GM12891 (cell line): ENCODE measurements at regions not wholly inside any gene's neighbourhood (a gene's known extent, or its start where the extent isn't known, plus 50 kb on each side); places are given as distances from the start of the nearest gene placed in this dataset.

ENCODE experiments used
- DNase-seq: peaks from one replicate; pipeline ENCODE4 v3.0.0; 2011; ENCODE audit warnings: low spot score; ENCODE audit not compliant: insufficient read length
- FAIRE-seq: peaks from 2 replicates; lab custom pipeline; 2011; peaks lifted over from hg19 to GRCh38; lab: Jason Lieb, UNC
- PAX5 ChIP-seq: IDR thresholded peaks from 2 replicates; pipeline ENCODE4 v1.6.1; 2011; ENCODE audit warnings: low read length, moderate library complexity, mild to moderate bottlenecking; ENCODE audit not compliant: insufficient read depth, severe bottlenecking
- POLR2A ChIP-seq: IDR thresholded peaks from 2 replicates; pipeline ENCODE4 v1.6.1; 2011; ENCODE audit warnings: low read depth, low read length, control low read depth
- POLR2AphosphoS5 ChIP-seq: IDR thresholded peaks from 2 replicates; pipeline ENCODE4 v1.6.1; 2011; ENCODE audit warnings: low read depth, low read length, control low read depth
- POU2F2 ChIP-seq: IDR thresholded peaks from 2 replicates; pipeline ENCODE4 v1.6.1; 2011; ENCODE audit warnings: low read depth, mild to moderate bottlenecking, control low read depth, low read length, moderate library complexity
- SPI1 ChIP-seq: IDR thresholded peaks from 2 replicates; pipeline ENCODE4 v1.6.1; 2011; ENCODE audit warnings: low read depth, low read length, control low read depth
- TAF1 ChIP-seq: IDR thresholded peaks from 2 replicates; pipeline ENCODE4 v1.6.1; 2011; ENCODE audit warnings: low read depth, low read length, control low read depth

GRCh38 chr9:106623558-106623957, 239.4 kb upstream of the ZNF462 start:
- DNase-seq (no peak), FAIRE-seq (no peak)
- no peak for TF ChIP-seq PAX5
- no peak for TF ChIP-seq TAF1
- TF ChIP-seq SPI1: no peak

- TF ChIP-seq POU2F2 (no peak), PAX5 (no peak), POLR2A (no peak), POLR2AphosphoS5 (no peak), SPI1 (no peak), TAF1 (no peak)
- no peak for DNase-seq
- no peak for FAIRE-seq
Measured at GRCh38 chr9:106625259-106625789, 237.6 kb upstream of the ZNF462 start.

- FAIRE-seq (no peak), DNase-seq (no peak)
- TF ChIP-seq SPI1: no peak
- no peak for TF ChIP-seq POLR2A
- TF ChIP-seq POLR2AphosphoS5: no peak
Measured at GRCh38 chr9:106626936-106627335, 236.0 kb upstream of the ZNF462 start.

GRCh38 chr9:106632621-106633020, 230.3 kb upstream of the ZNF462 start:
- no peak for DNase-seq
- no peak for FAIRE-seq
- no peak for TF ChIP-seq POLR2AphosphoS5
- no peak for TF ChIP-seq PAX5
- no peak for TF ChIP-seq POU2F2
- TF ChIP-seq TAF1: no peak
- no peak for TF ChIP-seq POLR2A
- no peak for TF ChIP-seq SPI1

GRCh38 chr9:106634183-106634582, 228.8 kb upstream of the ZNF462 start:
- no peak for TF ChIP-seq SPI1
- no peak for TF ChIP-seq POLR2A
- no peak for TF ChIP-seq POLR2AphosphoS5
- TF ChIP-seq POU2F2: no peak
- no peak for TF ChIP-seq TAF1
- TF ChIP-seq PAX5: no peak
- FAIRE-seq (no peak), DNase-seq (no peak)

GRCh38 chr9:106634641-106635040, 228.3 kb upstream of the ZNF462 start:
- DNase-seq (no peak), FAIRE-seq (no peak)
- TF ChIP-seq POU2F2 (no peak), TAF1 (no peak), PAX5 (no peak), SPI1 (no peak), POLR2A (no peak), POLR2AphosphoS5 (no peak)

GRCh38 chr9:106637486-106637885, 225.5 kb upstream of the ZNF462 start:
- no peak for TF ChIP-seq POLR2A
- no peak for TF ChIP-seq POU2F2
- TF ChIP-seq TAF1: no peak
- no peak for TF ChIP-seq PAX5
- no peak for TF ChIP-seq POLR2AphosphoS5
- TF ChIP-seq SPI1: no peak

GRCh38 chr9:106639873-106640568, 222.9 kb upstream of the ZNF462 start:
- FAIRE-seq: no peak
- TF ChIP-seq POU2F2 (no peak), POLR2AphosphoS5 (no peak), SPI1 (no peak), POLR2A (no peak), PAX5 (no peak), TAF1 (no peak)
- no peak for DNase-seq

More at GRCh38 chr9:106637486-106637885, 225.5 kb upstream of the ZNF462 start:
- DNase-seq (no peak), FAIRE-seq (no peak)

GRCh38 chr9:106643211-106643930, 219.6 kb upstream of the ZNF462 start:
- TF ChIP-seq POLR2A (no peak), PAX5 (no peak), SPI1 (no peak)
- DNase-seq (no peak), FAIRE-seq (no peak)

GRCh38 chr9:106644661-106645060, 218.3 kb upstream of the ZNF462 start:
- TF ChIP-seq SPI1: no peak
- TF ChIP-seq PAX5: no peak
- FAIRE-seq (no peak), DNase-seq (no peak)
